HS-27A (cell line): ENCODE measurements at regions not wholly inside any gene's neighbourhood (a gene's known extent, or its start where the extent isn't known, plus 50 kb on each side); places are given as distances from the start of the nearest gene placed in this dataset.

Source experiments
- DNase-seq: peaks from one replicate; pipeline ENCODE4 v3.0.0-alpha.2; 2012; ENCODE audit warnings: low read depth, missing footprints

DNA sequence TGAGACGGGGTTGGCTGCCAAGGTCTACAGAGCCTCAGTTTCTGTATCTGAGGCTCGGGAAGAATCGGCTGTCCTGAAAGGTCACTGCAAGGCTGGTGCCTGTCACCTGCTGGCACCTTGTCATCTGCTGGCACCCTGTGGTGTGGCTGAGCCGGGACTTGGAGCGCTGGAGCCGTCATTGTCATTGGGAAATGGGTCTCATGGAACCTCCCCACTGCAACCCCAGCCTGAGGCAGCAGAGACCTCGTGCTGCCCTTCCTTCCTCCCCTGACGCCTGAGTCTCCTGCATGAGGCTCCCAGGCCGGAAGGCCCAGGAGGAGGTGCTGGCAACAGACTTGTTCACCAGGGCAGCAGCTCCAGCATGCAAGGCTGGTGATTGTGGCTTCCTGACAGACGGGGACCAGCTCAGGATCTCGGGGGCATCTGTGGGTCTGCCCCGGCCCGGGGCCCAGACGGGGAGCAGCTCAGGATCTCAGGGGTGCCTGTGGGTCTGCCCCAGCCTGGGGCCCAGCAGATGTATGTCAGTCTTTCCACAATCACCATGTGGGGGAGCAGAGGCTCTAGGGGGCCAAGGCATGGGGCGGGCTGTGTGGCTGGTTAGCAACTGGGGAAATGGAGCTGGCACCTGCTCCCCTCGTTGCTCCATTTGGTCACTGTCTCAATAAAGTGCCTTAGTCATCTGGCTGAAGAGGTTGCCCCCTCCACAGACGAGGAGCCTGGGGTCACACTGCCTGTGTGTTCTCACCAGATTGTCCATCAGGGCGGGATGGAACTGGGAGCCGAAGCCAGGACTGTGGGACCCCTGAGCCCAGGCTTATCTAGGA is 668.7 kb downstream of the BRD1 start:
- DNase-seq = no peak

DNA sequence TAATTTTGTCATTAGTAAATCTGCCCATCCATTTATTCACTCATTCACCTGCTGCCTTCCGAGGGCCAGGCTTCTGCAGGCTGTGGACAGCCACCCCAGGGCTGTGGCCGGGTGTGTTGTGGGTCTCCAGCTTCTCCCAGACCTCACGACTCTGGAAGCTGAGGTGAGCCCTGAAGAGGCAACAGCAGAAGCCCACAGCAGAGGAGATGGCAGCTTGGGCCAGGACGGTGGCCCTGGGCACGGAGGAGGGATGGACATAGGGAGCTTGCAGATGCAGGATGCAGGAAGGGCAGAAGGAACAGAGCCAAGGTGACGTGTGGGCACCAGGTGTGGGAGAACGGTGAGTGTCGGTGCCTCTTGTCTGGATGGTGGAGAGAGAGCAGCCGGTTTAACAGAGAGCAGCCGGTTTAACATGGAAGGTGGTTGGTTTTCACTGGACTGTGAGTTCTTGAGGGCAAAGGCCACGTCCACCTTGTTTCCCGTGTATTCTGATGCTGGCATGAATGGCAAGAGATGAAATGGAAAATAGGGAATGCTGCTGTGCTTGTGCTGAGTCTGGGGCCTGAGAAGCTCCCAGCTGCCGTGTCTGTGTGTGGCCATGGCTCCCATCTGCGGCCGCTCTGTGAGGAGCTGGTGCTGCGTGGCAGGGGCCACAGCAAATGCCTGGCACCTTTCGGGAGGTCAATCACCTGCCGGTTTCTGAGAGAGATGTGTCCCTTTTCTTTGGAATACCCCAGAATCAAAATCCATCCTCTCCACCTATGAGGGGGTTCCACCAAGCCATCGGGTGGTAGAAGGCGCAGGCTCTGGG is 669.9 kb downstream of the BRD1 start:
- no peak for DNase-seq

DNA sequence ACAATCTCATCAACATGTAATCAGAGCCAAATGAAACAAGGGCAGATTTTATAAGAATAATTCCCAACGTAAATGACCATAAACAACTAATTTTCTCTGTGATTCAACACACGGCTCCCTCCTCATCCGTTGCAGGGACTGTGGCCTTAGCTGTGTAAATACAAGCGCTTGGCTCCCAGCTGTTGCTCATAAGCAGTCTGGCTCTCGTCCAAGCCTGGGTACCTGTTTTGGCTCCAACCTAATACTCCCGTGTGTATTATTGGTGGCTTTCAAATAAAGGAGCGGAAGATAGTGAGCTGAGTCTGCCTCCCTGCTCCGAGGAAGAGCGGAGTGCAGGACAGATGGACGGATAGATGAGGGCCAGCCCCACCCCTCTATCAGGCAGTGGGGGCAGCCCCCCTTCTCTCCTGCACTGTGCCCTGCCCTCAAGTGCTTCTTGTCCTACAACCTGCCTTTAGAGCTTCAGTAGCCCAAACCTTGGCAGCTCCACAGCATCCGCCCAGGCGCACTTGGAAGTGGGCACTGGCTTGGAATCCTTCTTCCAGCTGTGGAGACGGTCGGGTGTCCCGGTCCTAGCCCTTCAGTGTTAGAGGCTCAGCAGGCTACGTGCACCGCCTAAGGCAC is 670.9 kb downstream of the BRD1 start:
- no peak for DNase-seq

DNA sequence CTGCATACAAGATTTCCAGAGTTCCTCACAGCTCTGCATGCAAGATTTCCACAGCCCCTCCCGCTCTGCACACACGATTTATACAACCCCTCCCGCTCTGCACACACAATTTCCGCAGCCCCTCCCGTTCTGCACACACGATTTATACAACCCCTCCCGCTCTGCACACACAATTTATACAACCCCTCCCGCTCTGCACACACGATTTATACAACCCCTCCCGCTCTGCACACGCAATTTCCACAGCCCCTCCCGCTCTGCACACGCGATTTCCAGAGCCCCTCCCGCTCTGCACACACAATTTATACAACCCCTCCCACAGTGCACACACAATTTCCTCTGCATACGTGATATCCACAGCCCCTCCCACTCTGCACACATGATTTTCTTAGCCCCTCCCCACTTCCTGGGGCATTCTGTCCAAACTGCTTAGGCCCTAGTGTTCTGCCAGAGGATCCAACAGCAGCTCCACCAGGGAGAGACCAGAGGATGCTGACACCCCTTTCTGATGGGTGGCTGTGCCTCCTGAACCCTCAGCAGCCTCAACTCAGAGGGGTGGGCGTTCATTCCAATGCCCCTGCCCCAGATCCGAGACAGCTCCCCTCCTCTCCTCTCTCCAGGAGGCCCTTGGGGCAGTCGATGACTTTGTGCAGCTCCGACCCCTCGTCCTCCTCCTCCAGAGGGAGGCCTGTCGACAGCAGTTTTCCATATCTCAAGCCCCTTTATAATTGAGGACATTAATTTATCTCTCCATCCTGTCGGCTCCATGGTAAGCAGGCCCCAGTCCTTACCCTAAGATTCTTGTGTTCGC is 671.7 kb downstream of the BRD1 start:
- DNase-seq = no peak

DNA sequence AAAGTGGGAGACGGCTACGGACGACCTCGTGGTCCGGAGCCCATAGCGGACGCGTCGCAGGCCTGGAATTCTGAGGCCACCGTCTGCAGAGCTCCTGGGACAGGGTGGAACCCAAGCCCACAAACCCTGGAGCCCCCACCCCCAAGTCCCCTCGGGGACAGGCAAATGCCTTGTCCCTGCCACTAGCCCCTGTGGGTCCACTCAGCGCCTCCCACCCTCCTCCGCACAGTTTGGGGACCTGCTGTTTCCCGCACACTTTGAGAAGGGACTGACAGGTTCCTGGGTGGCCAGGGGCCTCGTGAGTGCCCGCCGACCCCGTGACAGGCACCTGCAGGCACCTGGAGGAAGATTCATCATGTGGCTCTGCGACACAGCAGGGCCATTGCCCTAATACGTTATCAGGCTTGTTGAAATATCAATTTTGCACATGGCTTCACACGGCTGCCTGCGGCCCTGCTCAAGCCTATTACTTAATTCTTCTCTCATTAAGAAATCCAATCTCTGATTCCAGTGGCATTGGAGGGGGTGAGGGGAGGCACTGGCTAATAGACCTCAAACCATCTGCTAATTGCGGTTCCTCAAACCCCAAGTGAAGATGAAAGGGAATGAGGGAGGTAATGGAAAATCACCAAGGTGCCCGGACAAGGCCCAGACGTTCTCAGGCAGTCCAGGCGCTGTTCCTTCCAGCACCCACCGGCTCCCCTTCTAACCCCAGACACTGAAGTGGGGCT is 672.5 kb downstream of the BRD1 start:
- no peak for DNase-seq

DNA sequence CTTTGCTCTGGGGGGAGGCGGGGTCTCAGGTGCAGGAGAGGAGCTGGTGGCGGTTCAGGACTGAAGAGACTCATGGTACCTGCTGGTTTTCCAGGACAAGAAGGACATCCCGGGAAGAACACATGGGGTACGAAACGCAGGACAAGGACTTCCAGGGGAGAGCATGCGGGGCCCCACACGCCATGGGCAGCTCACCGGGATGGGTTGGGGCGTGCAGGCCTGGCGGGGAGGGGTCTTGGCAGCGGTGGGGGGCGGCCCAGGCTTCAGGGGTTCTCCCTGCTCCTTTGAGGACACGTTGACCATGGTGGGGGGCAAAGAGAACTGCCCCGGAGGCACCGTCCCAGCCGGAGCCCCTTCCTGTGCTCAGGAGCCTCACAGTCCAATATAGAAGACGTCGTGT is 673.2 kb downstream of the BRD1 start:
- no peak for DNase-seq

DNA sequence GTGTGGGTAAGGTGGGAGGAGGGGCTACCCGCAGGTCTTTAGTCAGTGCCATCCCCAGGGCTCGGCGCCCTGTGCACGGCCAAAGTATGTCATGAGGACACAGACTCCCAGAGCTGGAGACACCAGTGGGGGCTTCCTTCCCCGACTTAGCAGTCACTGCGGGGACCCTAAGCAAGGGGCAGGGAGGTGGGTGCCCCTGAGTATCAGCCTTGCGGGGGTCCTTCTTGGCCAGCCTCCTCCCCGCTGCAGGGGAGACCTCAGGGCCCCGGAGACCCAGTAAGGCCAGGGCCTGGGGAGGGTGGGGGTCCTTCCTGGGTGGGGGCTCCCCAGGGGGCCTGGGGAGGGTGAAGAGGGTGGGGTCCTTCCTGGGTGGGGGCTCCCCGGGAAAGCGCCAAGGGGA is 673.8 kb downstream of the BRD1 start:
- no peak for DNase-seq

DNA sequence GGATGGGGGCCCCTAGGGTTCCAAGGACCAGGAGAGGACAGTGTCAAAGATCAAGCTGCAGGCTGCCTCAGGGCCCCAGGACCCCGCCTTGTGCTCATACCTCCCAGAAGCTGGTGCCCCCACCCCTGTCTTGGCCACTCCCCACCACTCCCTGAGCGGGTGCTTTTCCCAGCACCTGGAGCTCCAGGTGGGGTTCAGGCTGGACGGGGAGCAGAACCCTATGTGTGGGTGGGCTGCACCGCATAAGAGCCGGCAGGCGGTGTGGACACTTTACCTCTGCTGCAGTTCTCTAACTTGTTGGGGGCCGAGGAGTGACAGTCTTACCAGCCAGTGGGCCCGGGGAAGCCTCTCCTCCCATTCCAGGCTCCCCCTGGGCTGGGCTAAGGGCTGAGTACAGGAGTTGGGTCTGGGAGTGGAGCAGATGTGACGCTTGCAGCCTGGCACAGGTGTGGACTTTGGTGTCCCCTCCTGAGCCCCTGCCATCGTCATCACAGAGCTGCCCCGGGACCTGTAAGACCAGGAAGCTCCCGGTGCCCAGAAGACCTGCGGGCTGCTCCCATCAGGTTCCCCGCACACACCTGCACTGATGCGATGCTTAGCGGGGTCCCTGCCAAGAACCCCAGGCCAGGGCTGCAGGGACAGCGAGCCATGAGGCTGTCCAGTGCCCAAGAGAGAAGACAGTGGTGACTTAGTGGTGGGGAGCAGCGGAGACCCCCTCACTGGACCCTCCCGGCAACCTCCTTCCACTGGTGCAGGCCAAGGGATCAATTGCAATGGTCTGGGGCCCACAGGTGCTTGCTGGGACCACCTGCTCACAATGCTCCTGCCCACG is 674.5 kb downstream of the BRD1 start:
- no peak for DNase-seq

DNA sequence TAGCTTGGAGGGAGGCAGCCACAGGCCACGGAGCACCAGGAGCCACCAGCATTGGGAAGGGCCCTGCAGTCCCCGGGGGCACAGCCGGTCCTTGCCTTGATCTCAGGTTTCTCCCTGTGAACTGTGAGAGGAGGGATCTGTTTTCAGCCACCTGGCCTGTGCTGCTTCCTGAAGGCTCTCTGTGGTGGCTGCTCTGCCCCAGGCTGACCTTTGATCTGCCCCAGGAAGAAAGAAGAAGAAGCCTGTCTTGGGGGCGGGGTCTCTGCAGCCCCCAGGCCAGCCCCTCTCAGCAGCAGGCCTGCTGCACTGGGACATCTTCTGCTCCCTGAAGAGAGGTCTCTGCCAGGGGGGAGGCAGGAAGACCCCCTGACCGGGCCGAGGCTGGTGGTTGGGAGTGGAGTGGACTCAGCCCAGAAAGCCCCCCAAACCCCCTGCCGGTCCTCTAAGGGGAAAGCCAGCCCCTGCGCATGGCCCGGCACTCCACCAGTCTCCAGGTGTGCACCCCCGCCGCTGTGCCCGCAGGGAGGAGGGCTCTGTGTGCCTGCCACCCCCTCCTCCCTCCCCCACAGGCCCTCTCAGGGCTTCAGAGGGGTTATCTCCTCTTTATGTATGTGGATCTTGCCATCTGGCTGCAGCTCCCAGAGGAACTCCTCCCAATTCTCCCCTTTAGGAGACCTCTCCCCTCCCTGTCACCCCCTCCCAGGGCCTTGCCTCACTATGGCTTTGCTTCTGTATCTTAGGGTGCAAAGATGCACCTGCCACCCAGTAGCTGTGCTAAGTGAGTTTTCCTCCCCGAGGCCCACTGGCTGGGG is 675.3 kb downstream of the BRD1 start:
- no peak for DNase-seq

DNA sequence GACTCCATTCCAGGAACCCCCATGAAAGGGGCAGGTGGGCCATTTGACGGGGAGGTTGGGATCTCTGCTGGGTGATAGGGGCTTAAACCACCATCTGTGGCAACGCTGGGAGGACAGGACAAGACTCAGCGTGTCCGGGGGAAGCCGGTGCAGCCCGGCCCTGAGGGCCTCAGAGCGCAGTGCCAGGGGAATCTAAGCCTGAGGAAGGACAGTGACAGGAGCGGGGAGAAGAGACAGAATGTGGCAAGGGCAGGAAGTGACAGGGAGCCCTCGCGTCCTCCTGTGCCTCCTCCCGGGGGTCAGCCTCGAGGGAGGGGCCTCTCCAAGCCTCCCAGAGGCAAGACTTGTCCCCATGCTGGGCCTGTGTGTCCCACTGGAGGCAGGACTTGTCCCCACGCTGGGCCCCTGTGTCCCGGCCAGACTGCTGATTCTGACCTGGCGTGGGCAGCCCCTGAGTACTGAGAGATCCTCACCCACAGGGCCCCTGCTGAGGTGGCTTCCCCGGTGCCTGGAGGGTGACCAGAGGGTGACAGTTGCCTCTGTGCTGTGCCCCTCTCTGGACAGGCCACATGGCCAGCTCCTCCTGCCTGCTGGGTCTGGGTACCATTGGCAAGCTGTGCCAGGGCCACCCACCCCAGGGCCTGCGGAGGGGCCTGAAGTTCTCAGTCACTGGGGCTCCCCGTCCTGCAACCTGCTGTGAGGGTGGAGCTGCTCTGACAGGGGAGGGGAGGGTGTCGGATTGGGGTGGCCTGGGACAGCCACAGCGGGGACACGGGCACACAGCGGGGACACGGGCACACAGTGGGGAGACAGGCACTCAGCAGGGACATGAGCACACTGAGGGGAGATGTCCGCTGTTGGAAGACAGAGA is 676.2 kb downstream of the BRD1 start:
- no peak for DNase-seq

DNA sequence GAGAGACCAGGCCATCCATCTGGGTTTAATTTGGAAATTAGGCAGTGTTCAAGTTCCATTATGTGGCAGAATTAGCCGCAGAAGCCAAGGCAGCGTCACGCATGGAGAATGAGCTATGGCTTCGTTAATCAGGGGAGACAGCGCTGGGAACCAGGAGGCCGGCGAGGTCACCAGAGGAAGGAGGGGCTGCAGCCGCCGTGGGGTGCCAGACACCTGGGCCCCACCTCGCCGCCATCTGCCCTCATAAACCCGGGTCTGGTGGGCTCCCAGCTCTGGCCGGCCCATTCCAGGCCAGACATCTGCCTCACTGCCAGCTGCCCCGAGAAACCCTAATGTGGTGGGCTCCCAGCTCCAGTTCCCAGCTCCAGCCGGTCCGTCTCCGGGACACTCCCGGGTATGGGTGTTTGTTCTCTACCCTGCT is 676.9 kb downstream of the BRD1 start:
- DNase-seq = no peak

DNA sequence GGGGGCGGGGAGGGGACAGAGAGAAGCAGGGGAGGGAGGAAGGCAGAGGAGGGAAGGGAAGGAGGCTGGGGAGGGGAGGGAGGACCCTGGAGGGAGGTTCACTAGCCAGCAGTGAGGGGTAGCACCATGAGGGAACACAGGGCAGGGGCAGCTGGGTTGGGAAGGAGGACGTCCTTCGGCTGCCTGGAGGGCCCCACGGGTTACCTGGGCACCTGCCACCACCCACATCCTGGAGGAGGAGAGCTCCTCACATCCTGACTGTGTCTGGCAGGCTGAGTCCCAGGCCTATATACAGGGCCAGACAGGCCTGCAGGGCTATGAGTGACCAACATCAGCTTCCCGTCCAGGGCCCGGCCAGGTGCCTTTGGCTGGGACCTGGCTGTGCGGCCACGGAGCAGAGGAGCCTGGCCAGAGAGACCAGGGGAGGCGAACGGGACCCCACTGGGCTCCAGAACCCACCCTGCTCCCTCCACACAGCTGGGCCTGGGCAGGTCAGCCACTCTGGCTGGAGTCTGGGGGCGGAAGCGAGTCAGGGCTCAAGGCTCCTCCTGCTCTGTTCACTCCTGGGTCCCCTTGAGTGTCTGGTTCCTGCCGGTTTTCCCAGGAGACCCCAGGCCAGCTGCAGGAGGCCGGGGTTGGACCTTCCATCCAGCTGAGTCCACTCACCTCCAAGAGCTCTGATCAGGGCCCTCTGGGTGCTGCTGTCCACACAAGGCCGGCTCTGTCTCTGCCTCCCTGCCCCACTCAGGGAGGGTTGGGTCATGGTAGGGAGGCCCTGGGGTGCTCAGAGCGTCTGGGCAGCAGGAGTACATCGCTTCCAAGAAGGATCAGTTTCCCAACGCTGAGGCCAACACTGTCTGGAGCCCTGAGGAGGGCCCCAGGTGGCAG is 677.7 kb downstream of the BRD1 start:
- no peak for DNase-seq

DNA sequence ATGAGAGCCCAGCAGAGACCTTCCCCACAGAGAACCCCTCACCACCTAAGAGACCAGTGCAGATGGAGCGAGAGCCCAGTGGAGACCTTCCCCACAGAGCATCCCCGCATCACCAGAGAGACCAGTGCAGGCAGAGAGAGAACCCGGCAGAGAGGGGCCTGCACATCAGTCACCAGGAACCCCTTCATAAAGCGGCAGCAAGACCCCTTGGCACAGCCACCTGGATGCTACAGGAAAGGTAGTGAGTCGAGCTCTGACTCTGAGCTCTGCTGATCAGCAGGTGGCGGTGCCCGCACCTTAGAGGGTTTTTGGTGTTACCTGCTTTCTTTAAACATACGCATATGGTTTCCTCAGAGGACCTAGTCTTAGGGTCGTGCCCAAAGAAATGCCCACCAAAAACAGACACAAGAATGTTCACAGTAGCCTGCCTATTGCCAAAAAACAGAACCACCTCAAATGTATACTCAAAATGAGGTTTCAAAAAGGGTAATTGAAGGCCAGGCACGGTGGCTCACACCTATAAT is 678.7 kb downstream of the BRD1 start:
- no peak for DNase-seq

DNA sequence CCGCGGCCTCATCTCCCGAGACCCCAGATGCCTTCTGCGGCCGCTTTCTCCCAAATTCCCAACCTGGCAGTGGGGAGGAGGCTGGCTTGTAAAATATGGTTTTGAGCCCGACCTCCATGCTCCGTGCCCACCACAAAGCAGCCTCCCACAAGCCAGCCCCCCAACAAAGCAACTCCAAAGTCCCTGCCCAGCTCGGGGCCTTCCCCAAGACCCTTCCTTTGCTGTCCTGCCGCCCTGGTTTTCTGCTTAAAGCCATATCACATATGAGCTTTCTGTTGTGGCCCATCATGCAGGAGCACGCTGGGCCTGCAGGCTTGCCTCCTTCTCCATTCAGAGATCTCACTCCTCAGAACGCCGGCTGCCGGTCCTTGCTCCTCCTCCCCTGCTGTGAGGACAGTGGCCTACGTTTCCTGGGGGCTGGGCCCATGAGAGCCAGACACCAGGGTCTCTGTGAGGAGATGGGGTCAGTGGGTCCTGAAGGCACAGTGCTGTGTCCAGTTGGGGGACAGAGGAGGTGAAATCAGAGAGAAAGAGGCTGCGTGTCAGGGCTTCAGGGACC is 680.0 kb downstream of the BRD1 start:
- DNase-seq = no peak

DNA sequence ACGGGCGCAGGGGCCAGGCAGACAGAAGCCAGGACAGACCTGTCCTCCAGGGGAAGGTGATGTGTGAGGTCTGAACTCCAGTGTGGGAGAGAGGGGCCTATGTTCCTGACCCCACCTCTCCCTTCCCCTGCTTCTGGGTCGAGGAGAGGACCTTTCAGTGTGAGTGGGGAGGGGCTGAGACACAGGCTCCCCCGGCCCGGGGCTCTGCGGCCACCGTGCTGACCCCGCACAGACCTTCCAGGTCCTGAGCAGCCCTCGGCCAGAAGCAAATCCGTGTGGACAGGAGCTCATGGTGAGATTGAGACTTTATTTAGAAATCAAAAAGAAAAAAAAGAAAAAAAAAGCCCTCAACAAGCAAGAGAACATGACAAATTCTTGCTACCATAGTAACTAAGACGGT is 680.5 kb downstream of the BRD1 start:
- DNase-seq = no peak

DNA sequence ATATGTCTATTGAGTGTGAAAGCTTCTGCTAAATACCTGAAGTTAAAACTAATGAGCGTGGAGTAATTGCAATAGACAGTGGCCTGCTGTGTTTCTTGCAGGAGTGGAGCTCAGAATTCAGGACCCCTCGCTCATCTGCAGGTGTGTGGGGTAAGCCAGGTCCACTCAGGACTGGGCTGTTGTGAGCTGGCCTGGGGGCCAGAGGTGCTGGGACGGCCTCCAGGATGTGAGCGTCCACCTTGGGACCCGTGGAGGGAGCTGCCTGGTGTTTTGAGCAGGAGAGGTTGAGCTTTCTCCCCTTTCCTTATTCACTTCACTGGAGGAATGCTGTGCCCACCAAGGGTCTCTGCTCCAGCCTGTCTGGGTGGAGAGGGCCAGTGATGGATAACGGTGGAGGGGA is 681.2 kb downstream of the BRD1 start:
- DNase-seq = no peak

DNA sequence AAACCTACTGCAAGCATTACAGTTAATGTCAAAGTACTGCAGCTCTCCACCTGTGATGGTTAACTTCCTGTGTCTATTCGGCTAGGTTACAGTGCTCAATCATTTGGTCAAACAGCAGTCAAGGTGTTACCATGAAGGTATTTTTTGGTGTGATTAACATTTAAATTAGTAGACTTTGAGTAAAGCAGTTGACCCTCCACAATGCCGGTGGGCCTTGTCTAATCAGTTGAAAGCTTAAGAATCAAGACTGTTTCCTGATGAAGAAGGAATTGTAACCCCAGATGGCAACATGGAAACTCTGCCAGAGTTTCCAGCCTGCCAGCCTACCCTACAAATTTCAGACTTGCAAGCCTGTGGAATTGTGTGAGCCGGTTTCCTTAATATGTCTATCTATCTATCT is 683.9 kb downstream of the BRD1 start:
- DNase-seq = no peak
